Prostate gland (tissue), 2 donors: ENCODE measurements at regions not wholly inside any gene's neighbourhood (a gene's known extent, or its start where the extent isn't known, plus 50 kb on each side); places are given as distances from the start of the nearest gene placed in this dataset.

Source experiments
- DNase-seq: peaks from one replicate; pipeline ENCODE4 v3.0.0-alpha.2; 2019; ENCODE audit warnings: low spot score
- H3K27ac ChIP-seq, 2 donors: fragments of 200-600 bp; sonication (generic); 2 replicates each; pipeline ENCODE4 v1.5.1; 2017 to 2019
- H3K27me3 ChIP-seq: fragments of 200-600 bp; sonication (generic); replicated peaks from 2 replicates; pipeline ENCODE4 v1.5.1; 2019; ENCODE audit not compliant: insufficient read depth
- H3K36me3 ChIP-seq, 2 donors: fragments of 200-600 bp; sonication (generic); 1 replicate in 1 of 2; 2 replicates in 1 of 2; pipeline versions ENCODE4 v1.5.1 to v1.8.1; 2017 to 2019
- H3K4me1 ChIP-seq: fragments of 200-600 bp; sonication (generic); replicated peaks from 2 replicates; pipeline ENCODE4 v1.5.1; 2019
- H3K4me3 ChIP-seq, 2 donors: fragments of 200-600 bp; sonication (generic); 2 replicates each; pipeline ENCODE4 v1.5.1; 2017 to 2019
- H3K9me3 ChIP-seq: fragments of 200-600 bp; sonication (generic); 2 replicates; pipeline ENCODE4 v1.5.1; 2017
- CTCF ChIP-seq, 4 experiments: fragments of 200-600 bp in 2 of 4; fragments of 450-650 bp in 2 of 4; sonication (generic) in 2 of 4; IDR thresholded peaks; 1 replicate in 3 of 4; 2 replicates in 1 of 4; pipeline ENCODE4 v1.5.1; 2016 to 2019; ENCODE audit warnings: antibody characterized with exemption in 4 of 4, mild to moderate bottlenecking in 2 of 4, moderate library complexity in 2 of 4
- POLR2A ChIP-seq: fragments of 450-650 bp; IDR thresholded peaks from one replicate; pipeline ENCODE4 v1.6.1; 2016; ENCODE audit warnings: antibody characterized with exemption, mild to moderate bottlenecking
- POLR2AphosphoS5 ChIP-seq: sonication (generic); formaldehyde crosslinking; IDR thresholded peaks from one replicate; pipeline ENCODE4 v1.6.1; 2017; ENCODE audit warnings: antibody characterized with exemption
- WGBS: methylation state at CpG from one replicate; pipeline ENCODE4 v1.1.5; 2018; 5-methylcytosine and 5-hydroxymethylcytosine counted together
- intact Hi-C: fragments of 100-400 bp; cut with DNase I; formaldehyde crosslinking; loops from one replicate; pipeline ENCODE4 v1.14.2; 2022

GRCh38 chr12:65622056-65622455 lies 202.2 kb upstream of the HMGA2 start:
- no peak for DNase-seq

GRCh38 chr12:65623507-65623906 lies 200.8 kb upstream of the HMGA2 start:
- TF ChIP-seq POLR2A, result no peak
- no peak for TF ChIP-seq CTCF (IDR thresholded peaks at IDR 0.05)
- no peak for TF ChIP-seq POLR2AphosphoS5
- Histone ChIP-seq H3K9me3 (no peaks in the 10 kb centered on the region), H3K27ac (no peak overlapping the region), H3K36me3 (no peaks in the 10 kb centered on the region), H3K4me3 (no peak overlapping the region), H3K4me1 (no peaks in the 10 kb centered on the region), H3K27me3 (peaks cover 5% of the 10 kb centered on the region)
- WGBS, result 83% methylated on average over 1 of the region's 1 CpG
- no peak for DNase-seq
- intact Hi-C loops, result no loop called here

More at GRCh38 chr12:65622056-65622455, 202.2 kb upstream of the HMGA2 start:
- TF ChIP-seq CTCF (IDR thresholded peaks at IDR 0.05) (no peak), POLR2A (no peak)
- no peaks in the 10 kb centered on the region for H3K4me1 ChIP-seq
- no peak overlapping the region for H3K4me3 ChIP-seq
- H3K27me3 ChIP-seq, result peaks cover 5% of the 10 kb centered on the region
- no peaks in the 10 kb centered on the region for H3K36me3 ChIP-seq
- H3K27ac ChIP-seq, result no peak overlapping the region
- no peaks in the 10 kb centered on the region for H3K9me3 ChIP-seq
- 96% methylated on average over 6 of the region's 6 CpGs for WGBS
- intact Hi-C loops, result no loop called here

GRCh38 chr12:65624554-65625086 lies 199.7 kb upstream of the HMGA2 start:
- Histone ChIP-seq H3K36me3 (no peaks in the 10 kb centered on the region), H3K4me1 (no peaks in the 10 kb centered on the region), H3K4me3 (no peak overlapping the region), H3K27me3 (no peaks in the 10 kb centered on the region), H3K9me3 (no peaks in the 10 kb centered on the region), H3K27ac (no peak overlapping the region)
- 84% methylated on average over 4 of the region's 4 CpGs for WGBS
- intact Hi-C loops, result no loop called here
- no peak for DNase-seq
- no peak for TF ChIP-seq POLR2A
- no peak for TF ChIP-seq POLR2AphosphoS5
- TF ChIP-seq CTCF (IDR thresholded peaks at IDR 0.05), result no peak

- TF ChIP-seq POLR2A (no peak), CTCF (IDR thresholded peaks at IDR 0.05) (no peak), POLR2AphosphoS5 (no peak)
- intact Hi-C loops, result no loop called here
- H3K4me3 ChIP-seq, result no peak overlapping the region
These were observed 196.2 kb upstream of the HMGA2 start for GRCh38 chr12:65628061-65628460.

GRCh38 chr12:65630555-65630954 lies 193.7 kb upstream of the HMGA2 start:
- H3K9me3 ChIP-seq, result no peaks in the 10 kb centered on the region
- no peak overlapping the region for H3K27ac ChIP-seq
- no peaks in the 10 kb centered on the region for H3K36me3 ChIP-seq
- no peak overlapping the region for H3K4me3 ChIP-seq
- no peak for DNase-seq
- no peaks in the 10 kb centered on the region for H3K27me3 ChIP-seq
- intact Hi-C loops, result no loop called here
- WGBS, result 16% methylated on average over 3 of the region's 3 CpGs
- TF ChIP-seq POLR2A (no peak), POLR2AphosphoS5 (no peak), CTCF (IDR thresholded peaks at IDR 0.05) (no peak)
- H3K4me1 ChIP-seq, result no peaks in the 10 kb centered on the region

More at GRCh38 chr12:65628061-65628460, 196.2 kb upstream of the HMGA2 start:
- Histone ChIP-seq H3K27ac (no peak overlapping the region), H3K4me1 (no peaks in the 10 kb centered on the region), H3K27me3 (no peaks in the 10 kb centered on the region), H3K36me3 (no peaks in the 10 kb centered on the region), H3K9me3 (no peaks in the 10 kb centered on the region)
- no peak for DNase-seq
